ENCODE measurements at regions not wholly inside any gene's neighbourhood (a gene's known extent, or its start where the extent isn't known, plus 50 kb on each side); places are given as distances from the start of the nearest gene placed in this dataset.

- no peak for DNase-seq
Measured at GRCh38 chr3:156620901-156621300, 53.5 kb upstream of the TIPARP start.

GRCh38 chr3:156620260-156620659, 54.1 kb upstream of the TIPARP start:
- no peak for DNase-seq

DNA sequence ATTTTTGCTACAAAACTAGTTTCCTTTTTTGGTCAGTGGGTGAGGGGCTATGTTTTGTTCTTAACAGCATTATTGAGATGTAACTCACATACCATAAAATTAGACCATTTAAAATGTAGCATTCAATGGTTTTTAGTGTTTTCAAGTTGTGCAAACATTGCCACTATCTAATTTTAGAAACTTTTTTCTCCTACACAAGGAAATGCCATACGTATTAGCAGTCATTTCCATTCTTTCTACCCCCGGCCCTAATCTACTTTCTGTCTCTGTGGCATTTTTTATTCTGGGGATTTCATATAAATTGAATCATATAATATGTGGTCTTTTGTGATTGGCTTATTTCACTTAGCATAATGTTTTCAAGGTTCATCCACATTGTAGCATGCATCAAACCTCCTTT, 55.0 kb upstream of the TIPARP start:
- DNase-seq, result no peak

DNA sequence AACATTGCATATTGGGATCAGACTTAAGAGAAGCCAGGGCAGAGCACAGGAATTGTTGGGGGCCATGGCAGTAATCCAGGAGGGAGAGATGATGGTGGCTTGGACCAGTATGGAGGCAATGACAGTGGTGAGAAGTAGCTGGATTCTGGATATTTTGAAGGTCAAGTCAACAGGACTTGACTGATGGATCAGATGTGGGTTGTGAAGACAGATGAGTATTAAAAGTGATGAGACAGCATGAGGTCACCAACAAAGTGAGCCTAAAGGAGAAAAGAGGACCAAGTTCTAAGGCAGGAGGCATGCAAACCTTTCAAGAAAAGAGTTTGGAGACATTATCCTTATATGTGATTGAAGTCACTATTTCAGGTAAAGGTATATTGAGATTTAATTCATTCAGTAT, 56.6 kb upstream of the TIPARP start:
- DNase-seq, result no peak

- DNase-seq, result no peak
Measured at GRCh38 chr3:156617145-156617544, 57.2 kb upstream of the TIPARP start.

GRCh38 chr3:156615592-156616173, 58.7 kb upstream of the TIPARP start:
- no peak for DNase-seq

GRCh38 chr3:156614642-156615511, 59.5 kb upstream of the TIPARP start:
- DNase-seq, result no peak

DNA sequence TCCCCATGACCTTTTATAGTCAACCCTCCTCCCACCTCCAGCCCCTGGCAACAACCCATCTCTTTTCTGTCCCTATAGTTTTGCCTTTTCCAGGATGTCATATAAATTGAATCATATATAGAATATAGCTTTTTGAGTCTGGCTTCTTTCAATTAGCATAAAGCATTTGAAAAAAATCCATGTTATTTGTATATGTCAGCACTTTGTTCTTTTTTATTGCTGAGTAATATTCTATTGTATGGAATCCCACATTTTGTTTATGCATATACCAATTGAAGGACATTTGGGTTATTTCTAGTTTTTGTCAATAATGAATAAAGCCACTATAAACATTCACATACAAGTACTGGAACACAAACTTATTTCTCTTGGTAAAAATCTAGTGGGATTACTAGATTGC, 58.0 kb upstream of the SSR3 start:
- no peak for DNase-seq

DNA sequence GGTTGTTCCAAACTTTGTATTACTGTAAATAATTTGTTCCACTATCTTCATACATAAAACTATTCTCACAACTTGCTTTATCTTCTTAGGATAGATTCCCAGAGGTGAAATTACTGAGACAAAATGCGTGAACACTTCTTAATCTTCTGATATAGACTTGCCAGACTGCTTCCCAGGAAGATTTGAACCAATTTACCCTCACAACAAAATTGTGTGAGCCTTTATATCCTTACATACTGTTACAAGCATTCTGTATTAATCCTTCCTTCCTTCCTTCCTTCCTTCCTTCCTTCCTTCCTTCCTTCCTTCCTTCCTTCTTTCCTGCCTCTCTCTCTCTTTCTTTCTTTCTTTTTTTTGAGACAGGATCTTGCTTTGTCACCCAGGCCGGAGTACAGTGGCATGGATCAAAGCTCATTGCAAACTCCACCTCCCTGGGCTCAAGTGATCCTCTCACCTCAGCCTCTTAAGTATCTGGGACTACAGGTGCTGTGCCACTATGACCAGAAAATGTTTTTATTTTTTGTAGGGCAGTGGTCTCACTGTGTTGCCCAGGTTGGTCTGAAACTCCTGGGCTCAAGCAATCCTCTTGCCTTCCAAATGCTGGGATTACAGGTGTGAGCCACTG, 57.1 kb upstream of the SSR3 start:
- no peak for DNase-seq

- DNase-seq, result no peak
Measured at GRCh38 chr3:156610154-156610553, 55.2 kb upstream of the SSR3 start.

DNA sequence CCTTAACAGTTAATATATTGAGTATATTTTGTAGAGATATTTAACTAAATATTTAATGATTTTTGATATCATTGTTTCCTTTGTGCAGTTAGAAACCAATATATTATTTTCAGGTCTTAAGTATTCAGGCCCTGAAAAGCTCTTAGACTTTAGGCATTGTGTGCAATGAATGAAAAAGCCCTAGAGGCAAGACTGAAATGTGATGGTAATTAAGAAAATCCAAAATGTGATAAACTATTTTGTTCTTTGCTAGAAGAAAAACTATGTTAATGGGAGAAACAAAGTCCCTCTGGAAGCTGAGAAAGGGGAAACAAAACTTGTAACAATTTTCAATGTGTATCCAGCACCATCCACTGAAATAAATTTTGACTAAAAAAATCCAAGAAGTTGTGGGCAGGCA, 54.6 kb upstream of the SSR3 start:
- DNase-seq, result no peak

- no peak for DNase-seq
Measured at GRCh38 chr3:156608601-156609514, 53.9 kb upstream of the SSR3 start.

DNA sequence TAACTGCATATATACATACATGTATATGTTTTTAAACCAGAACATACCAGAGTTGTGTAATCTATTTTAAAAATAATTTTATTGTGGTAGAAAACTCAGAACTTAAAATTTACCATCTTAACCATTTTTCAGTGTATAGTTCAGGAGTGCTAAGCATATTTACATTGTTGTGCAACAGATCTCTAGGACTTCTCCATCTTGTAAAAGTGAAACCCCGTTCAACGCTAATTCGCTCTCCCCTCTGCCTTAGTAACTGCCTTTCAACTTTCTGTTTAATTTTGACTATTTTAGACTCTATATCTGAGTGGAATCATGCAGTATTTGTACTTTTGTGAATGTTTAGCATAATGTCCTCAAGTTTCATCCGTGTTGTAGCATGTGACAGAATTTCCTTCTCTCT, 51.8 kb upstream of the SSR3 start:
- no peak for DNase-seq

- DNase-seq, result peak; percentile 75
Measured at GRCh38 chr3:156605686-156606605, 51.0 kb upstream of the SSR3 start.

DNA sequence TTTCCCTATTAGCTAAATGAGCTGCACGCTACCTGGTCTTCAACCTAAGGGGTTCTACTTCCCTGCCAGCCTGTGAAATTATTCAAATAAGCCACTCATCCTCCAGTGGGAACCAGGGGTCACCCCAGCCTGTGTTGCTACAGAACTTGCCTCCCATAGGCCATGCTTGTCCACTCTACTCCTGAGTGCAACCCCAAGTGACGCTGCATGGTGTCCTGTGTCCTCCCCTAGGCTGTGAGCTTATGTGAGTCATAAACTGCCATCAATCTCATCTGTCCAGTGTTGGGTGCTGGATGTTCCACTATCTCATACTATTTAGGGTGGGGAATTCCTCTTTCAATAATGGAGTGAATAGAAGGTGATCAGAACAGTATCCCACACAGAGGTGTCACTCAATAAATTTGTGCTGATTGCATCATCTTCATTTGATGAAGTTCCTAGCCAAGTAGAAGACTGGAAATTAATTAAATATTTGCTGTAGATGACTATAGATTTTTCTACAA, 49.8 kb upstream of the SSR3 start:
- no peak for DNase-seq
